Heart left ventricle (tissue), 16 donors: ENCODE measurements at regions not wholly inside any gene's neighbourhood (a gene's known extent, or its start where the extent isn't known, plus 50 kb on each side); places are given as distances from the start of the nearest gene placed in this dataset.

Experiments
- ATAC-seq, 4 donors: fragments of 200-7000 bp; cut with Tn5 transposase; one replicate each; pipeline ENCODE4 v1.9.1; 2020 to 2022; ENCODE audit warnings: moderate library complexity in 4 of 4, mild to moderate bottlenecking in 3 of 4, moderate number of reproducible peaks in 1 of 4
- DNase-seq, 5 donors: peaks; one replicate each; pipeline ENCODE4 v3.0.0-alpha.2; 2020
- H3K27ac ChIP-seq, 12 donors: fragments of 200-600 bp; sonication (generic) in 4 of 12; one replicate each; pipeline versions ENCODE4 v1.5.0 to v1.8.0; 2016 to 2022; ENCODE audit warnings: mild to moderate bottlenecking in 2 of 12
- H3K27me3 ChIP-seq, 9 donors: fragments of 200-600 bp; sonication (generic) in 2 of 9; one replicate each; pipeline versions ENCODE4 v1.5.1 to v1.8.0; 2016 to 2022; ENCODE audit warnings: mild to moderate bottlenecking in 3 of 9
- H3K36me3 ChIP-seq, 9 donors: fragments of 200-600 bp; sonication (generic) in 2 of 9; one replicate each; pipeline versions ENCODE4 v1.5.0 to v1.8.0; 2018 to 2022; ENCODE audit warnings: mild to moderate bottlenecking in 2 of 9
- H3K4me1 ChIP-seq, 12 donors: fragments of 200-600 bp; sonication (generic) in 4 of 12; one replicate each; pipeline versions ENCODE4 v1.5.0 to v1.8.0; 2016 to 2022; ENCODE audit warnings: mild to moderate bottlenecking in 3 of 12
- H3K4me3 ChIP-seq, 12 donors: fragments of 200-600 bp; sonication (generic) in 4 of 12; one replicate each; pipeline versions ENCODE4 v1.5.0 to v1.8.0; 2017 to 2022; ENCODE audit warnings: mild to moderate bottlenecking in 9 of 12, moderate library complexity in 4 of 12
- H3K9me3 ChIP-seq, 12 donors: fragments of 200-600 bp; sonication (generic) in 4 of 12; one replicate each; pipeline versions ENCODE4 v1.5.0 to v1.8.0; 2016 to 2022; ENCODE audit warnings: mild to moderate bottlenecking in 1 of 12
- POLR2A ChIP-seq, 2 donors: fragments of 450-650 bp; IDR thresholded peaks; one replicate each; pipeline ENCODE4 v1.6.1; 2017; ENCODE audit warnings: antibody characterized with exemption in 2 of 2, mild to moderate bottlenecking in 2 of 2, moderate library complexity in 2 of 2
- WGBS, 4 donors: extraction: QIAGEN DNeasy Blood & Tissue Kit in 2 of 4; methylation state at CpG; one replicate each; pipeline versions ENCODE4 v1.1.5 to v1.1.7; 2013 to 2018; 5-methylcytosine and 5-hydroxymethylcytosine counted together
- intact Hi-C, 10 donors: fragments of 100-400 bp; cut with DNase I; formaldehyde crosslinking; loops; one replicate each; pipeline versions ENCODE4 v1.11.1 to v1.14.2; 2022
- TF ChIP-seq, protein P1 (sequence below), 12 donors: fragments of 200-600 bp; sonication (generic) in 4 of 12; IDR thresholded peaks; one replicate each; pipeline versions ENCODE4 v1.5.0 to v1.8.0; 2018 to 2022; ENCODE audit warnings: antibody characterized with exemption in 12 of 12, mild to moderate bottlenecking in 5 of 12
- donor health status: ischemic (EF 13 %, LVEDD 7.1; RV severe dilation, severe dysfunction).
- donor health status: healthy with polysubstance abuse.
- donor health status: DM: no; HTN: yes; CAD: no.
- donor health status: DM: no; HTN: no; CAD: no.
- donor health status: ischemic (EF 25% LVEDD 6.9; RV normal size, moderate dysfunction).
- donor health status: ischemic (EF 25% LVEDD 5.7; RV mildly dilated, moderate dysfunction).
- donor health status: healthy.
- donor health status: DM: yes; HTN: yes; CAD: no.
- donor health status: ischemic (EF 35%, LVEDD 5.7; RV mildly dilated, moderate dysfunction).
- donor health status: nonischemic (EF 11% LVEDD 7.7; RV severe dilation, severe dysfunction).
- donor health status: DM: yes; HTN: yes; CAD: no.
- donor health status: PGD.
- donor health status: ischemic (EF 29% LVEDD 5.4; RV normal size, mild dysfunction).
- donor health status: nonischemic (EF 23%, LVEDD 6.1; RV moderate dilation, normal function).

DNA sequence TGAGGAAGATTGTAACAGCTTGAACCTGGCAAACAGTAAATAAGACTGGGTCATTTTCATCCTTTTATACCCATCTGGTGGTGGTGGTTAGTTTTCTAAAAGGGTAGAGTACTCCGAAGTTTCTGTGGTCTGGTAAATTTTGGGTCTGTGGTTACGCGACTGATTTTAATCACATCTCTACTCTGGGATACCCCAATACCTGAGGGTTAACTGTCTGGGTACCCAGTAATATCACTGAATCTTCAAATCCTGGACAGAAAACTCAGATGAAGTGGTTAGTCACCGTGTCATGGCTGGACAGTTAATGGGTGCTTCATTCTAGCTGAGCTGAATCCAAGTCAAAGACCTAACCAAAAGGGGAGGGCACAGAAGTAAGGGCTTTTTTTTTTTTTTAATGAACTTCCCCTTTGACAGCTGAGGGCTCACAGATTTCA is 474.2 kb downstream of the GADD45G start:
- Histone ChIP-seq H3K27me3 (peaks cover 0 to 21% (median 0%) of the 10 kb centered on the region in 9 donors), H3K4me1 (peaks cover 0 to 19% (median 0%) of the 10 kb centered on the region in 12 donors), H3K4me3 (no peak overlapping the region), H3K27ac (no peak overlapping the region), H3K36me3 (no peaks in the 10 kb centered on the region), H3K9me3 (no peaks in the 10 kb centered on the region)
- ATAC-seq (no peak), DNase-seq (no peak)
- 81 to 91% (median 85%) methylated on average over 4 of the region's 4 CpGs for WGBS, 4 donors
- intact Hi-C loops: no loop called here
- TF ChIP-seq POLR2A (IDR thresholded peaks at IDR 0.05): no peak

DNA sequence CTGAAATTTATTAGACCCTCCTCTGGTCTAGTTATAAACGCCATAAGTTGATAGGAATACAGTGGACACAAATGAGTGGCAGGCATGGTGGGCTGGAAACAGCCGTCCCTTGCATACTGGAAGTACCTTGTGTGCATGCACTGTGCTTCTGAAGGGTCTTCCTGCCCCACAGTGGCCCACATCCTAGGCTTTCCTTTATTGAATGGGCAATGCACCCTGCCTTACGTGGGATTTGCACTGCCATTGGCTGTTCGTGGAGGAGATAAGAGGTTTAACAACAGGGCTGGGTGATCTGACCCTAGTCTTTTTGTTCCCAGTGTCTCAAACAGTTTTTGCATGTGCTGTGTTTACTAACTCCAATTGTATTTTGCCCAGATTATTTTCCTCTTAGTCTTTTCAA is 480.8 kb downstream of the GADD45G start:
- intact Hi-C loops: loop anchor here in 1 of 10 donors (10.0 kb wide), 1 partner anchor 71 kb away; no protein-coding TSS in a partner anchor
- WGBS, 4 donors: 83 to 94% (median 88%) methylated on average over 4 of the region's 4 CpGs
- H3K27me3 ChIP-seq: peaks cover 0 to 3% (median 0%) of the 10 kb centered on the region in 9 donors

DNA sequence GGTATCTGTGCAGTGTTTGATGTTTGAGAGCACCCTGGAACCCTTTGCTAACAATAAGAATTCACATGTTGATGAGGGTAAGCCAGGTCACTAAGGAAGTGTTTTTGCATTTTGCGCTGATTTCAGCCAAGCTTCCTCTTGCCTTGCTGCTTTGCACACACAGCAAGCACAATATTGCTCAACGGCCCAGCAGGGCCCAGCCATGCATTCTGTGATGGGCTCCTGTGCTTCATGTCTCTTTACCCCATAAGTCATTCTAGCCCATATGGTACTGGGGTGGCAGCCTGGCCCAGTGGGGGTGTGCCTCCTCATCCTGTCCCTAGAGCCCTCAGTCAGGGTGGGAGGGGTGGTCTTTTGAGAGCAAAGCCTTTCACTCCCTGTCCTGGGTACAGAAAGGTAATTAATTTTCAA is 481.3 kb downstream of the GADD45G start:
- ATAC-seq: peak; percentile 43 to 65 (median 58)
- no peaks in the 10 kb centered on the region for H3K4me1 ChIP-seq
- DNase-seq: peak in 1 of 5 donors; percentile 53
- peaks cover 0 to 3% (median 0%) of the 10 kb centered on the region in 12 donors for H3K9me3 ChIP-seq
- no peaks in the 10 kb centered on the region for H3K36me3 ChIP-seq
- H3K27ac ChIP-seq: peak overlapping the region in 1 of 12 donors; percentile 70
- H3K27me3 ChIP-seq: peaks cover 0 to 3% (median 0%) of the 10 kb centered on the region in 9 donors
- no peak for TF ChIP-seq POLR2A (IDR thresholded peaks at IDR 0.05)
- TF ChIP-seq, protein P1, sequence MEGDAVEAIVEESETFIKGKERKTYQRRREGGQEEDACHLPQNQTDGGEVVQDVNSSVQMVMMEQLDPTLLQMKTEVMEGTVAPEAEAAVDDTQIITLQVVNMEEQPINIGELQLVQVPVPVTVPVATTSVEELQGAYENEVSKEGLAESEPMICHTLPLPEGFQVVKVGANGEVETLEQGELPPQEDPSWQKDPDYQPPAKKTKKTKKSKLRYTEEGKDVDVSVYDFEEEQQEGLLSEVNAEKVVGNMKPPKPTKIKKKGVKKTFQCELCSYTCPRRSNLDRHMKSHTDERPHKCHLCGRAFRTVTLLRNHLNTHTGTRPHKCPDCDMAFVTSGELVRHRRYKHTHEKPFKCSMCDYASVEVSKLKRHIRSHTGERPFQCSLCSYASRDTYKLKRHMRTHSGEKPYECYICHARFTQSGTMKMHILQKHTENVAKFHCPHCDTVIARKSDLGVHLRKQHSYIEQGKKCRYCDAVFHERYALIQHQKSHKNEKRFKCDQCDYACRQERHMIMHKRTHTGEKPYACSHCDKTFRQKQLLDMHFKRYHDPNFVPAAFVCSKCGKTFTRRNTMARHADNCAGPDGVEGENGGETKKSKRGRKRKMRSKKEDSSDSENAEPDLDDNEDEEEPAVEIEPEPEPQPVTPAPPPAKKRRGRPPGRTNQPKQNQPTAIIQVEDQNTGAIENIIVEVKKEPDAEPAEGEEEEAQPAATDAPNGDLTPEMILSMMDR (IDR thresholded peaks at IDR 0.05): no peak
- no peak overlapping the region for H3K4me3 ChIP-seq
- intact Hi-C loops: loop anchor here in 1 of 10 donors (10.0 kb wide), 1 partner anchor 71 kb away; no protein-coding TSS in a partner anchor
- 64 to 70% (median 68%) methylated on average over 2 of the region's 2 CpGs for WGBS, 4 donors

More for the DNA sequence above, 480.8 kb downstream of the GADD45G start:
- peaks cover 0 to 3% (median 0%) of the 10 kb centered on the region in 12 donors for H3K9me3 ChIP-seq
- DNase-seq (no peak), ATAC-seq (no peak)
- no peak for TF ChIP-seq POLR2A (IDR thresholded peaks at IDR 0.05)
- TF ChIP-seq, protein P1 (IDR thresholded peaks at IDR 0.05): no peak
- no peaks in the 10 kb centered on the region for H3K36me3 ChIP-seq
- H3K27ac ChIP-seq: peak overlapping the region in 2 of 12 donors; percentile 30 to 70
- H3K4me1 ChIP-seq: no peaks in the 10 kb centered on the region
- H3K4me3 ChIP-seq: no peak overlapping the region

DNA sequence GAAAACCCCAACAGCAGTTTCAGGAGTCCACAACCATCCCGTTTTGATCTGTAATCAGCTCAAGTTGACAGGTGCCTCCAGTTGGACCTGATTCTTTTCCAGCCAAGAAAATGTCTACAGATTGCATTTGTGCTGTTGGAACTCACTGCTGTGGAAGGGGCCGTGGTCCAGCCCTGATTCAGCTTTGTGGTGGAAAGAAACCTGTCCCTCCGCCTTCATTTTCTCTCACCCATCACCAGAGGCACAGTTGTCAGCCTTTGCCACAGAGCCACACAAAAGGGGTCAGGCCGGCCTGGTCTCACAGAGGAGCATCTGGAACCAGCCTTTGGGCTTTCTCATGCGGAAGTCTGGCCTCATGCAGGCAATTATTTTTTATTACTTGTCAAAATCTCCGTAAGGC is 483.6 kb downstream of the GADD45G start:
- ATAC-seq: no peak
- no peak overlapping the region for H3K27ac ChIP-seq
- H3K27me3 ChIP-seq: no peaks in the 10 kb centered on the region
- H3K36me3 ChIP-seq: no peaks in the 10 kb centered on the region
- TF ChIP-seq, protein P1 (IDR thresholded peaks at IDR 0.05): no peak
- no peak for TF ChIP-seq POLR2A (IDR thresholded peaks at IDR 0.05)
- no peak overlapping the region for H3K4me3 ChIP-seq
- H3K9me3 ChIP-seq: peaks cover 0 to 3% (median 0%) of the 10 kb centered on the region in 12 donors
- DNase-seq: no peak
- 70 to 85% (median 81%) methylated on average over 6 of the region's 6 CpGs for WGBS, 4 donors
- H3K4me1 ChIP-seq: no peaks in the 10 kb centered on the region
- intact Hi-C loops: loop anchor here in 1 of 10 donors (10.0 kb wide), 1 partner anchor 74 kb away; no protein-coding TSS in a partner anchor
